Urothelium cell line (cell line): ENCODE measurements at regions not wholly inside any gene's neighbourhood (a gene's known extent, or its start where the extent isn't known, plus 50 kb on each side); places are given as distances from the start of the nearest gene placed in this dataset.
"Not testable (repeated sequence)": the region's sequence is repeated elsewhere in the genome, so short reads cannot be mapped to it uniquely, and the experiment has no call there.

Source experiments
- DNase-seq: peaks from one replicate; pipeline ENCODE4 v3.0.0; 2011; ENCODE audit warnings: low spot score, mixed read lengths
- FAIRE-seq: peaks from 2 replicates; lab custom pipeline; 2011; peaks lifted over from hg19 to GRCh38; lab: Jason Lieb, UNC

DNA sequence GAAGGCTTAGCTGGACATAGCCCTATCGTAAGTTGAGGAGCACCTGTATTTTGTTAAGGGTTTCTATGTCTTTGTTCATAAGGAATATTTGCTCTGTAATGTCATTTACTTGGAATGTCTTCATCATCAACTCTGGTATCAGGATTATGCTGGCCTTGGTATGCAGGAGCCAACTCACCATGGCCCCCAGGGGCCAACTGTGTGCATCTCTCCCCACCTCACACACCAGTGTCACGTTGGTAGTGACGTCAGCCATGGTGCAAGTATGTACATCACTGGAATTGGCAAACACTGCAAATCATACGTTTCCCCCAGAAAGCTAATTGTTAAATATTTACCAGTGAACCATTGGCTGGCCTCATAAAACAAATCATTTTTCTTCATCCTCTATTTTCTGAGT, 70.8 kb downstream of the YTHDF1 start:
- FAIRE-seq = peak; percentile 77

DNA sequence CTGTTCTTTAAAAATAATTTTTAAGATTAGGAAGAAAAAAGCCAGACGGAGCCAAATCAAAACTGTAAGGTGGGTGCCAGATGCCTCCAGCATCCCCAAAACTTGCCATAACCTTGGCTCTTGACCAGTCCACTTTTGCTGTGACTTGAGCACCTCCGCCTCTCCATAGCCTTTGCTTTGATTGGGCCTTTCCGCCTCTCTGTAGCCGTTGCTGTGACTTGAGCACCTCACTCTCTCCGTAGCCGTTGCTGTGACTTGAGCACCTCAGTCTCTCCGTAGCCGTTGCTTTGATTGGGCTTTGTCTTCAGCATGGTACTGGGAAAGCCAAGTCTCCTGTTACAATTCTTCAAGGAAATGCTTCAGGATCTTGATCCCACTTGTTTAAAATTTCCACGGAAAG, 73.0 kb downstream of the YTHDF1 start:
- DNase-seq (no peak), FAIRE-seq (no peak)

More for the DNA sequence above, 70.8 kb downstream of the YTHDF1 start:
- no peak for DNase-seq

DNA sequence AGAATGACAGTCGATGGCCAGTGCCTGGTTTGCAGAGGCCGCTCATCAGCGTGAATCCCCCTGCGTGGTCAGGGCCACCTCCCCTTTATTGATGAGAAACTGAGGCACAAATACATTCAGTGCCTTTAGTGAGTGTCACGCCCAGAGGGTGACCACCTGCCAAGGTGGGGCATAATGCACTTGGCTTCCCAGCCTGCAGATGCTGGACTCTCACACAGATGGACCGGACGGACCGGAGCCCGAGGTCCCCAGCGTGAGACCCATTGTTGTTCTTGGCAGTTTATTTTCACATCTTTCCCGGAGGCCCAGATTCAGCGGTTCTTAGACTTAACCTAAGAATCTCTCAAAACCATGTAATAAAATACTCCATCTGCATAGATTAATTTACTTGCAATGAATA, 74.4 kb downstream of the YTHDF1 start:
- FAIRE-seq (no peak), DNase-seq (no peak)

DNA sequence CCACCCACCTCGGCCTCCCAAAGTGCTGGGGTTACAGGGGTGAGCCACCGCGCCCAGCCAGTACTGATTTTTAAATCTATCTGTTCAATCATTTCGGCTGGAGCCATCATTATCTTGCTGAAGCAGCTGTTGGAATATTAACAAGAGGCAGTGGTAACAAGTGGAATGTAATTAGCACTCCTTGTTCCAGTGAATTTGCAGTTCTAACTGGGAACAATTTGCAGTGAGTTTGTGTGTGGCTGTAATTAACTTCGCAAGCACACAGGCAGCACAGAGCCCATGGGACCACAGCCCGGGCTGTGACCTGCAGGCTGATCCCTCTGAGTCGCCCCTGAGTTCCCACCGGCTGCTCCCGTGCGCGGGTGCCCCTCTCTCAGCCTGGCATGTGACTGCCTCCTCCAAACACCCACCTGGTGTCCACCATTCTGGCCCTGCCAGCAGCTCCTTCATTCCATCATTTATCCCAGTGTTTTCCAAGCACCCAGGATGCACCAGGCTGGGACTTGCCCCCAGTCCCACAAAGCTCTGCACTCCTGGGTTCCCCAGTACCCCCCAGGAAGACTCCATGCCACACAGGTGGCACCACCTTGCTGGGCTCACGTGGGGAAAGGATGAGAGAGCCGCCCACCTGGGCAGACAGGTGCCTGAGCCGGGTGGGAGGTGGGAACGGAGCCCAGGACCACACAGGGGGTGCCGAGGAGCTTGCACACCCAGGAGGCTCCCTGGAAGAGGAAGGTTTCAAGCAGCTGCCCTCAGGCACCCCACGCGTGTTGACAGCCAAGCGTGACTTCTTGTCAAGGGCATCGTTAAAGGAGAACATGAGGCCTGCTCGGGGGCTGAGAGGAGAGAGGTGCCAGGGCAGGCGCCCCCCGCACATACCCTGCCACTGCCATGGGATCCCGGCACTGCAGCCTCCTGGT, 75.2 kb downstream of the YTHDF1 start:
- DNase-seq = no peak
- no peak for FAIRE-seq

DNA sequence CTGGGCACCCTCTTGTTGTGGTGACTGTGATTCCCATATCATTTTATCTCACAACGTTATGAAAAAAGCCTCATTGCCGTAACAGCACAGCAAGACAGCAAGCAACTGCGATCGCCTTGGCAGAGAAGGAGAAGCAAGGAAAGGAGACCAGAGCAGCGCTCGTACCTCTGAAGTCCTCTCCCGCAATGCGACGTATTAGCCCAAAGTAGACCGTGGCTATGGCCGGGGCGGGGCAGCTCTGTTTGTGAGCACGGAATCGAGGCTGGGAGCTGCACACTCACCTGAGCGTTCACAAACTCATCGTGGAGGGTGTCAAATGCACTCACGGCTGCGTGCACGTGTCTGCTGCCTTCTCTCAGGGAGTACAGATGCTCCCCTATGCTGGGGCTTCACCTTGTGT, 76.1 kb downstream of the YTHDF1 start:
- no peak for FAIRE-seq
- no peak for DNase-seq

DNA sequence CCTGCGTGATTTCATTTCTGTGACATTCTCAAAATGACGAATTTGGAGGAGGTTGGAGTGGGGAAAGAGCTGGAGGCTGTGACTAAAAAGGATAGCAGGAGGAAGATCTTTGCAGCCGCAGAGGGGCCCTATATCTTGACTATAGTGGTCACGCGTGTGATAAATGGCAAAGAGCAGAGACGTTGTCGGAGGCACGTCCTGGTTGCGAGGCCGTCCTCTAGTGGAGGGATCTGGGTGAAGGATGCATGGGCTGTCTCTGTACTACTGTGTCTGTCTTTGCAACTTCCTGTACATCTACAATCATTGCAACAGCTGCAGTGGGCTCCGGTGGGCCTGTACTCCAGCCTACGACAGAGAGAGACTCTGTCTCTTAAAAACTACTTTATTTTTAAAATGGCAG, 76.6 kb downstream of the YTHDF1 start:
- no peak for DNase-seq
- no peak for FAIRE-seq

DNA sequence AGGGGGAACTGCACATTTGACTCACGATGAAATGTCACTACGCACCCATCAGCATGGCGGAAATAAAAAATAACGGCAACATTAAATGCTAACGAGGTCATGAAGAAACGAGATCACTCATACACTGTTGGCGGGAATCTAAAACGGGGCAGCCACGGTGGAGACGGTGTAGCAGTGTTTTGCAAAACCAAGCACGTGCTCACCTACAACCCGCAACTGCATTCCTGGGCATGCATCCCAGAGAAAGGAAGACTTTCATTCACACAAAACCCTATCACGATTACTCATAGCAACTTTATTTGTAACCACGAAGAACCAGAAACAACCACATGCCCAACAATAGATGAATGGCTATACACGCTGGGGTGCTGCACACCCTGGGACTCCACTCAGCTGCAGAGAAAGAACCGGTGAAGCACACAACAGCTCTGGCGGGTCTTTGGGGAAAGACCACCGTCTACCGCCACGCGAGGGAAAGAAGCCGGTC, 77.0 kb downstream of the YTHDF1 start:
- peak; percentile 98 for FAIRE-seq

DNA sequence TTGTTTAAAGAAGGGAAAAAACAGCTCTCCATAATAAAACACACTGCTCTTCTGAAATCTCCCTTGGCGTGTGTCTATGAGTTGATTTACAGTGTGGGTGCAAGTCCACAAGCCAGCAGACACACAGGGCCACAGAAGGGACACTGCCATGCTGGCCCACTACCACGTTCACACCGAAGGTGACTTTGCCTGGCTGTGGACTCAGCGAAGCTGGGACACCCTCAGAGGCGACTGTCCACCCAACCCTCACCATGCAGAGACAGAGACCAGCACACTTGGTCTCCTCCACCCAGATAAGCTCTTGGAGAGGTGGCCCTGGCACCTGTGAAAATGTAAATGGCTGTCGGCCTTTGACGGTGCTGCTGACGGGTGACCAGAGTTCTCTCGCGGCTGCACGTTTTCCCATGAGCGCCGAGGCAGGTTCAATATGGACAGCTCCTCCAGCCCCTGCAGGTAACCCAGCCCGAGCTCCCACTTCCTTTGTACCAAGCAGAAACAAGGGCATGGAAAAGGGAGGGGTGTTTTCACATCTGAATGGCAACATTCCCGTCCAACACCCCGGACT, 78.0 kb downstream of the YTHDF1 start:
- FAIRE-seq = peak; percentile 81
- DNase-seq = no peak

More for the DNA sequence above, 77.0 kb downstream of the YTHDF1 start:
- peak; percentile 90 for DNase-seq

DNA sequence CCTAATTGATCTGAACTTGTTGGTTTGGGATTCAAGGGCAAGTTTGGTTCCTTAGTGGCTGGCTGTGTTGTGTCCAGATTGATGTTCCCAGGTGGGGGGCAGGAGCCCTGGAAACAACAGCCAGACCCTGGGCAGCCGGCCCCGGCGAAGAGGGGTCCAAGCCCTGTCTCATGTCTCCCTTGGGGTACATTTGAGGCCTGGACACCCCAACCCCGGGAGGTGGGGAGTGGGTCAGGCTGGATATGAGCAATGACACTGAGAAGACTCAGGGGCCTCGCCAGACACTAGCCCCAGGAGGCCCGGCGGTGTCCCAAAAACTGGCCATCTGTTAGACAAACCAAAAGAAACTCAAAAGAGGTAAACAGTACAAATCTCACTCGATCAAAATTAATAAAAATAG, 79.6 kb downstream of the YTHDF1 start:
- FAIRE-seq (no peak), DNase-seq (no peak)

DNA sequence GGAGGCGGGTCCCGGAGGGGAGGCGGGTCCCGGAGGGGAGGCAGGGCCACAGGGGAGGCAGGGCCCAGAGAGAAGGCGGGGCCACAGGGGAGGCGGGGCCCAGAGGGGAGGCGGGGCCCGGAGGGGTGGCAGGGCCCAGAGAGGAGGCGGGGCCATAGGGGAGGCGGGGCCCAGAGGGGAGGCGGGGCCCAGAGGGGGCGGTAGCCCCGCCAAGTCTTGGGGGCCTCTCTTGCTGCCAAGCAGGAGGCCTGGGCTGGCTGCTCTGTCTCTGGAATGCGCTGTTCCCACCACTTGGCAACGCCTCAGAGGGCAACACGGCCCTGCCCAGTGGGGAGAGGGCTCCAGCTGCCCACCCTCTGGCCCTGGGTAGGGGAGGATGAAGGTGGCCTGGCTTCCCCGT, 80.5 kb downstream of the YTHDF1 start:
- FAIRE-seq (no peak), DNase-seq (no peak)

DNA sequence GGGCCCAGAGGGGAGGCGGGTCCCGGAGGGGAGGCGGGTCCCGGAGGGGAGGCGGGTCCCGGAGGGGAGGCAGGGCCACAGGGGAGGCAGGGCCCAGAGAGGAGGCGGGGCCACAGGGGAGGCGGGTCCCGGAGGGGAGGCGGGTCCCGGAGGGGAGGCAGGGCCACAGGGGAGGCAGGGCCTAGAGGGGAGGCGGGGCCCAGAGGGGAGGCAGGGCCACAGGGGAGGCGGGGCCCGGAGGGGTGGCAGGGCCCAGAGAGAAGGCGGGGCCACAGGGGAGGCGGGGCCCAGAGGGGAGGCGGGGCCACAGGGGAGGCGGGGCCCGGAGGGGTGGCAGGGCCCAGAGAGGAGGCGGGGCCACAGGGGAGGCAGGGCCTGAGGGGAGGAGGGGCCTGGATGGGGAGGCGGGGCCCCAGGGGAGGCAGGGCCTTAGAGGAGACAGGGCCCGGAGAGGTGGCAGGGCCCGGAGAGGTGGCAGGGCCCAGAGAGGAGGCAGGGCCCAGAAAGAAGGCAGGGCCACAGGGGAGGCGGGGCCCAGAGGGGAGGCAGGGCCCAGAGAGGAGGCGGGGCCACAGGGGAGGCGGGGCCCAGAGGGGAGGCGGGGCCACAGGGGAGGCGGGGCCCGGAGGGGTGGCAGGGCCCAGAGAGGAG, 81.1 kb downstream of the YTHDF1 start:
- DNase-seq = not testable (repeated sequence)
- FAIRE-seq = peak; percentile 53

DNA sequence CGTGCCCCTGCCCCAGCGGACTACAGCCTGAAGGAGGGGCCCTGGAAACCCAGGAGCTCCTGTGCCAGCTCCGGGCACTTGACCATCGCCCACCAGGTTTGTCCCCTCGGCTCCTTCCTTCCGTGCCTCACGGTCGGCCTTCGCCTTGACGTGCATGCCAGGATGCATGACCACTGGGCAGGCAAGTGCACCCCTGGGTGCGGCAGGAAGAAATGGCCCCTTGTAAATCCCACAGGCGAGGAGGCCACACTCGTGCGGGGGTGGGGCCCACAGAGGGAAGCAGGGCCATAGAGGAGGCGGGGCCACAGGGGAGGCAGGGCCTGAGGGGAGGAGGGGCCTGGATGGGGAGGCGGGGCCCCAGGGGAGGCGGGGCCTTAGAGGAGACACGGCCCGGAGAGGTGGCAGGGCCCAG, 81.7 kb downstream of the YTHDF1 start:
- DNase-seq (no peak), FAIRE-seq (no peak)

DNA sequence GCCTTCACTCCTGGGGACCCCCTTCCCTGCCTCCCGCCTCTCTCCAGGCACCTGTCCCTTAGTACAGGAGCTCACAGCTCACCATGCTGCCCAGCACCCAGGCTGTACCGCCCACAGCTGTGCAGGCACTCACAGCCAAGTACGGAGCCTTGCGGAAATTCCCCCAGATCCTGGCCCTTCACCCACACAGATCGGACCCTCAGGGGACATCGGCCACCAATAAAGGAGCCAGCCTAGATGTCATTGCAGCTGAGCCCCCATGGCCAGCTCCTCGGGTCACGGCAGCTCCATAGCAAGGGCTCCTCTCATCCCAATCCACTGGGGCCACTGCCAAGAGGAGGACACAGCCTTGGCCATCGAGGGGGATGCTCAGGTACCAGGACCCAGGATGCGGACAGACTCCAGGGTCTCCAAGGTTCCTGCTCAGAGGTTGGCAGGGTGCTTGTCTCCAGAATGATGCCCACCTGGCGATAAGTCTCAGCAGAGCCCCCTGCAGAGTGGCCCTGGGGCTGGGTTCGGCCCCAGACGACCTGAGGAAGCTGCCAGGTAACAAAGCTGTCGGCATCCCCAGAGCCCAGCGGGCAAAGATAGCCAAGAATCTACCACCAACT, 82.3 kb downstream of the YTHDF1 start:
- DNase-seq (no peak), FAIRE-seq (no peak)

DNA sequence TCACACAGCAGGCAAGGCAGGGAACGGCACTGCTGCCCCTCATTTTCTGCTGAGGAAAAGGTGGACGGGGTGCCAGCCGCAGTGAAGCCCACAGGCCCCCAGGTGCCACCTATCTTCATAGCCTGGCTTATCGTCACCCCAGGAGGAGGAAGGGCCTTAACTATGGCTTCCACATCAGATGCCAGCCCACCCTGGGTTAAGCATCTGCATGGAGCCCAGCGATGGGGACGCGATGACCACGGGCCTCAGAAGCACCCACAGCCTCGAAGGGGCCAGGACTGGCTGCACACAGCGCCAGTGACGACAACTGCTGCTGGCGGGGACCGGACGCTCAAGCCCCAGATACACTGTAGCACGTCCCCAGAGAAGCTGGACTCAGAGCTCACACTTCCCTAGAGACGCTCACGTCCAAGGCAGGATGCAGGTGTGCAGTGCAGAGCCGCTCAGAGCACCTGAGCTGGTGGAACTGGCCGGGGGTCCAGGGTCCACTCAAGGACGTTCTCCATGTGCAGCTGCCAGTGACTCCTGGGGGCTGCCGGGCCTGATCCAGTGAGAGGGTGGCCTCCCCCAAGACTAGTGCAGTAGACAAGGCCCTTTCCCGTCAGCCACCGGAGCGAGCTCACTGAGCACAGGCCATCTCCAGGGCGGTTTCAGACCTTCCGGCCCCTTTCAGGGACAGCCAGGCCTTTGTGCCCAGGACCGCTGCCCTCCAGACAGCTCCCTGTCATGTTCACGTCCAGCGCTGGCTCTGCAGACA, 83.0 kb downstream of the YTHDF1 start:
- no peak for FAIRE-seq
- DNase-seq = no peak

DNA sequence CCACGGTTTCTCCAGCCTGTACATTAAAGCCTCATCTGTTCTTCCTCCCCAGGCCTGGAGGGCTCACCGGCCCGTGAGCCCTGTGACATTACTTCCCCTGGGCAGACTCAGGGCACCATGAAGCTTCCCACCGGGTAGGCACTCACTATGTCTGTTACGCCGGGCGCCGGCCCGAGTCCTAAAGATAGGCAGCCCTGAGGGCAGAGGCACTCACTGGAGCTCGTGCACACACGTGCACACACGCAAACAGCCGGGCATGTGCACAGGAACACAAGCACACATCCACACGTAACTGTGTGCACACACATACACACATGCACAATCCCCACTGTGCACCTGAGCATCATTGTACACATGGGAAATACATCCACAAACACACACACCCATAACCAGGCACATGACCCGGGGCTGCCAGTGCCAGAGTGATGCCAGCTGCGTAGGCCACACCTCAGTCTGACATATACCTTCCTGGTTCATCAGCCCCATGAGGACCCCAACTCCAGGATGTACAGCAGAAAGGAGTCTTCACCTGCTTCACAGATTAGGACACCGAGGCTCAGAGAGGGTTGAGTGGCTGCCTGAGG, 83.7 kb downstream of the YTHDF1 start:
- FAIRE-seq = peak; percentile 90
- DNase-seq = no peak

DNA sequence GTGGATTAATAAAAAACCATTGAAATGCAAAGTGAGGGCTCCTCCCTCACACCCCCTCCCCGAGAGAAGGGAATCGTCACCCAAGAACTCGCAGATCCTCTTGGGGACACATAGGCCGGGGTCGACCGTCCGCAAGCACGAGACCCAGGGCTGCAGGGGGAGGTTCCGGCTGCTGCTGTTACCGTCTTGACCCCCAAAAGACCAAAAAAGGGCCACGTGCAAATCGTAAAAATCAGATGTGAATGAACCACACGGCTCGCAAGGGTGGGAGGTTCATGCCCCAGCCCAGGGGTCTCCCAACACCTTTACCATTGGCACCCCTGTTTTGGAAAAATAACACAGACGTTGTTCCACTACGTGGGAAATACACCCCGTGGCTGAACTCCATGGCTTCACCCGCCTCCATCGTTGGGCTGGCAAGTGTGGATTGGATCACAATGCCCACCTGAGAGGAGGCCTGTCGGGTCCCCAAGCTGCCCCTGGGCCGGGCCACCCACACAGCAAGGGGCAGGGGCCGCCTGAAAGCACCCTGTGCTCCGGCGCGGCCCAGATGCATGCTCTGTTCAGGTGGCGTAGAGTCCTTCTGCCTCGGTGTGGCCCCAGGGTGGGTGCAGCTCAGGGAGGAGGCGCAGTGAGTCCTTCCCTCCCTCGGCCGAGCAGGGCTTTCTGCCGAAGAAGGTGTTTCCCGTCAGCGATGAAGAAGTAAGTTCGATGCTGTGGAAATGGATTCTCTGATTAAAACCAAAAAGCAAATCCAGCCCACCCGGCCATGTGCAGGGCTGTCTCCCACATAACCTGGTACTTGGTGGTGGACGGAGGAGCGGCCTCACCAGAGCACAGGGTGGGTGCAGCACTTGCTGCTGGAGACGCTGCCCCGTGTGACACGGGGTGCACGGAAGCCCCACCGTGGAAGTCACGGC, 85.0 kb downstream of the YTHDF1 start:
- DNase-seq (no peak), FAIRE-seq (no peak)

DNA sequence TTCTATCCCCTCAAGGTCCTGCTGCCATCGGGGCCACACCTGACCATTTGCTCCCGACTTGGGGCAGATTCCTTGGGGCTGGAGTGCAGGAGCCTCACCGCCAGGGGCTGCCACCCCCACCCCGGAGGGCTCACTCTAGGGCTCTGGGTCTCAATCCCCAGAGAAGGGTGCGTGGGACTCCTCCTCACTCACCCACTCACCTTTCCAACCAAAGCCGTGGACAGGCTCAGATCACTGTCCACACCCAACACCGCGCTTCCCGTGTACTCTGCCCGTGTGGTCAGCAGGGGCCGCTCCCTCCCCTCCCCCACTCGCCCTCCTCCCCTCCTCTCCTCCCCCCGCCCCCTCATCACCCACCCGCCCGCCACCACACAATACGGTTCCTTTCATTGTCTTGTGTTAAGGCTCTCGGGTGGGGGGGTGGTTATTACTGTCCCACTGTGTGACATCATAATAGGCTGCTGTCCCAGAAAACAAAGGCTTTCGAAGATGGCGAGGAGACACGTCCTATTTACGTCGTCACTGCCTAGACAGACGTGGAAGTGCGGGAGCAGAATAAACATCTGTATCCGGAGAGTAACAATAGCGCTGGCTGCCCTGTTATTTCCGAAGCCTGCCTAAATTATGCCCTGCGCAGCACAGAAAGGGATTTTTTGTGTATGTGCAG, 85.8 kb downstream of the YTHDF1 start:
- DNase-seq (no peak), FAIRE-seq (no peak)

DNA sequence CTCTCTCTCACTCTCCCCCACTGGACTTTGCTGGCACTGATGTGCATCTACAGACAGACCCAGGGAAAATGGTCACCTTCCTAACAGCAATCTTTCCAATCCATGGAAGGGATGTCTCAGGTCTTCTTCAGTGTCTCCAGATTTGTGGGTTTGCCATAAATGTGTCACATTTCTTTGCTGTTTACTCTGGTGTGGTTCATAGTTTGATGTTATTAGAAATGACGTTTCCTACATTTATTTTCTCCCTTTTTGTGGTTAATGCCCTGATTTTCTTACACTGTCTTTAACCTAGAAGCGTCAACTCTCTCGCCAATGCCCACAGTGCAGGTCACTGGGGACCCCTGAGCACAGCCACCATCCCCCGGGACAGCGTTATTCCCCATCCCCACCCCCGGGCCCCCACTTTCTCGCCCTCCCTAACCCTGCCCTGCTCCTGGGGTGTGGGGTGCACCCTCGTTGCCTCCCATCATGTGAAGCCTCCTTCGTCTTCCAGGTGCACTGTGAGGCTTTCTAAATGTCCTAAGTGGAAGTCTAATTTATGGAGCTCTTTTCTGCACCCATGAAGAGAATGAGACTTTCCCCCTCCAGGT, 86.5 kb downstream of the YTHDF1 start:
- FAIRE-seq (no peak), DNase-seq (no peak)
